Immature natural killer cell (primary cell): ENCODE measurements at regions not wholly inside any gene's neighbourhood (a gene's known extent, or its start where the extent isn't known, plus 50 kb on each side); places are given as distances from the start of the nearest gene placed in this dataset.

Experiments used
- DNase-seq, 3 donors: peaks; one replicate each; pipeline ENCODE4 v3.0.0; 2022; ENCODE audit warnings: mixed read lengths in 1 of 3
- H3K27ac Mint-ChIP-seq, 6 donors: one replicate each; pipeline ENCODE4 v1.8.0; 2020; ENCODE audit warnings: mixed read lengths in 6 of 6, mild to moderate bottlenecking in 5 of 6, inconsistent platforms in 4 of 6, moderate library complexity in 3 of 6
- H3K27me3 Mint-ChIP-seq, 3 donors: one replicate each; pipeline ENCODE4 v1.8.0; 2020 to 2021; ENCODE audit warnings: low read depth in 3 of 3, mild to moderate bottlenecking in 3 of 3, mixed read lengths in 3 of 3, moderate library complexity in 3 of 3, inconsistent platforms in 1 of 3
- H3K36me3 Mint-ChIP-seq, 3 donors: one replicate each; pipeline ENCODE4 v1.8.0; 2020; ENCODE audit warnings: mixed read lengths in 3 of 3, inconsistent platforms in 2 of 3, mild to moderate bottlenecking in 2 of 3
- H3K4me1 Mint-ChIP-seq, 2 donors: one replicate each; pipeline ENCODE4 v1.8.0; 2020; ENCODE audit warnings: inconsistent platforms in 2 of 2, mild to moderate bottlenecking in 2 of 2, mixed read lengths in 2 of 2, moderate library complexity in 1 of 2
- H3K4me3 Mint-ChIP-seq, 5 donors: one replicate each; pipeline ENCODE4 v1.8.0; 2020; ENCODE audit warnings: mild to moderate bottlenecking in 5 of 5, mixed read lengths in 5 of 5, inconsistent platforms in 3 of 5, moderate library complexity in 3 of 5
- H3K9me3 Mint-ChIP-seq, 6 donors: one replicate each; pipeline ENCODE4 v1.8.0; 2020; ENCODE audit warnings: mild to moderate bottlenecking in 6 of 6, mixed read lengths in 6 of 6, inconsistent platforms in 4 of 6, moderate library complexity in 3 of 6

GRCh38 chr18:56305583-56305982, 332.8 kb downstream of the TXNL1 start:
- H3K9me3 Mint-ChIP-seq, result peaks cover 0 to 2% (median 0%) of the 10 kb centered on the region in 6 donors
- peaks cover 0 to 2% (median 2%) of the 10 kb centered on the region in 3 donors for H3K27me3 Mint-ChIP-seq
- H3K27ac Mint-ChIP-seq, result no peak overlapping the region
- H3K36me3 Mint-ChIP-seq, result no peaks in the 10 kb centered on the region
- no peak overlapping the region for H3K4me3 Mint-ChIP-seq
- H3K4me1 Mint-ChIP-seq, result no peaks in the 10 kb centered on the region
- no peak for DNase-seq

GRCh38 chr18:56302156-56302555, 336.2 kb downstream of the TXNL1 start:
- Mint-ChIP-seq H3K36me3 (no peaks in the 10 kb centered on the region), H3K9me3 (peaks cover 0 to 2% (median 0%) of the 10 kb centered on the region in 6 donors), H3K4me1 (no peaks in the 10 kb centered on the region), H3K27me3 (peaks cover 0 to 2% (median 0%) of the 10 kb centered on the region in 3 donors), H3K27ac (no peak overlapping the region), H3K4me3 (no peak overlapping the region)
- DNase-seq, result no peak

- Mint-ChIP-seq H3K27me3 (peaks cover 0 to 2% (median 0%) of the 10 kb centered on the region in 3 donors), H3K36me3 (no peaks in the 10 kb centered on the region), H3K4me3 (no peak overlapping the region), H3K9me3 (peaks cover 0 to 3% (median 0%) of the 10 kb centered on the region in 6 donors), H3K27ac (no peak overlapping the region), H3K4me1 (peaks cover 0 to 3% of the 10 kb centered on the region in 2 donors)
- no peak for DNase-seq
Observed at GRCh38 chr18:56299740-56300139, 338.7 kb downstream of the TXNL1 start.

GRCh38 chr18:56298935-56299334, 339.5 kb downstream of the TXNL1 start:
- no peak for DNase-seq
- no peaks in the 10 kb centered on the region for H3K36me3 Mint-ChIP-seq
- H3K4me3 Mint-ChIP-seq, result no peak overlapping the region
- peaks cover 0 to 7% of the 10 kb centered on the region in 2 donors for H3K4me1 Mint-ChIP-seq
- H3K27me3 Mint-ChIP-seq, result peaks cover 0 to 2% (median 0%) of the 10 kb centered on the region in 3 donors
- H3K27ac Mint-ChIP-seq, result no peak overlapping the region
- peaks cover 0 to 5% (median 0%) of the 10 kb centered on the region in 6 donors for H3K9me3 Mint-ChIP-seq

- Mint-ChIP-seq H3K9me3 (peaks cover 0 to 4% (median 0%) of the 10 kb centered on the region in 6 donors), H3K4me1 (peaks cover 0 to 7% of the 10 kb centered on the region in 2 donors), H3K4me3 (no peak overlapping the region), H3K27me3 (peaks cover 0 to 2% (median 0%) of the 10 kb centered on the region in 3 donors), H3K27ac (no peak overlapping the region), H3K36me3 (no peaks in the 10 kb centered on the region)
- DNase-seq, result no peak
Observed at GRCh38 chr18:56296381-56296780, 342.0 kb downstream of the TXNL1 start.

- no peak for DNase-seq
- peaks cover 0 to 7% of the 10 kb centered on the region in 2 donors for H3K4me1 Mint-ChIP-seq
- H3K4me3 Mint-ChIP-seq, result no peak overlapping the region
- H3K36me3 Mint-ChIP-seq, result no peaks in the 10 kb centered on the region
- H3K27me3 Mint-ChIP-seq, result peaks cover 0 to 2% (median 0%) of the 10 kb centered on the region in 3 donors
- peaks cover 0 to 6% (median 0%) of the 10 kb centered on the region in 6 donors for H3K9me3 Mint-ChIP-seq
- H3K27ac Mint-ChIP-seq, result no peak overlapping the region
Observed at GRCh38 chr18:56294484-56295183, 343.8 kb downstream of the TXNL1 start.

- Mint-ChIP-seq H3K27me3 (peaks cover 0 to 2% (median 0%) of the 10 kb centered on the region in 3 donors), H3K4me1 (peaks cover 0 to 7% of the 10 kb centered on the region in 2 donors), H3K27ac (no peak overlapping the region), H3K9me3 (peaks cover 0 to 8% (median 0%) of the 10 kb centered on the region in 6 donors), H3K4me3 (no peak overlapping the region), H3K36me3 (no peaks in the 10 kb centered on the region)
- no peak for DNase-seq
Observed at GRCh38 chr18:56291294-56291693, 347.1 kb downstream of the TXNL1 start.

- H3K27ac Mint-ChIP-seq, result no peak overlapping the region
- DNase-seq, result no peak
- H3K36me3 Mint-ChIP-seq, result no peaks in the 10 kb centered on the region
- no peak overlapping the region for H3K4me3 Mint-ChIP-seq
- peaks cover 0 to 5% (median 0%) of the 10 kb centered on the region in 6 donors for H3K9me3 Mint-ChIP-seq
- peaks cover 0 to under 1% of the 10 kb centered on the region in 2 donors for H3K4me1 Mint-ChIP-seq
- peaks cover 0 to 4% (median 2%) of the 10 kb centered on the region in 3 donors for H3K27me3 Mint-ChIP-seq
Observed at GRCh38 chr18:56289381-56289780, 349.0 kb downstream of the TXNL1 start.

- Mint-ChIP-seq H3K4me1 (no peaks in the 10 kb centered on the region), H3K4me3 (no peak overlapping the region), H3K36me3 (no peaks in the 10 kb centered on the region), H3K27me3 (peaks cover 0 to 6% (median 2%) of the 10 kb centered on the region in 3 donors), H3K9me3 (peaks cover 0 to 3% (median 0%) of the 10 kb centered on the region in 6 donors), H3K27ac (no peak overlapping the region)
- DNase-seq, result no peak
Observed at GRCh38 chr18:56286775-56287325, 351.5 kb downstream of the TXNL1 start.

GRCh38 chr18:56285387-56286065, 352.9 kb downstream of the TXNL1 start:
- H3K27ac Mint-ChIP-seq, result no peak overlapping the region
- H3K36me3 Mint-ChIP-seq, result no peaks in the 10 kb centered on the region
- H3K27me3 Mint-ChIP-seq, result peaks cover 0 to 6% (median 2%) of the 10 kb centered on the region in 3 donors
- H3K4me3 Mint-ChIP-seq, result no peak overlapping the region
- peaks cover 0 to 3% (median 0%) of the 10 kb centered on the region in 6 donors for H3K9me3 Mint-ChIP-seq
- H3K4me1 Mint-ChIP-seq, result no peaks in the 10 kb centered on the region
- DNase-seq, result no peak

GRCh38 chr18:56284319-56284718, 354.1 kb downstream of the TXNL1 start:
- Mint-ChIP-seq H3K27me3 (peaks cover 0 to 6% (median 2%) of the 10 kb centered on the region in 3 donors), H3K27ac (peak overlapping the region in 1 of 6 donors; percentile 47), H3K4me3 (no peak overlapping the region), H3K9me3 (peaks cover 0 to 2% (median 0%) of the 10 kb centered on the region in 6 donors), H3K4me1 (no peaks in the 10 kb centered on the region), H3K36me3 (no peaks in the 10 kb centered on the region)
- DNase-seq, result no peak

GRCh38 chr18:56283316-56283715, 355.1 kb downstream of the TXNL1 start:
- DNase-seq, result no peak
- H3K27ac Mint-ChIP-seq, result no peak overlapping the region
- H3K9me3 Mint-ChIP-seq, result peaks cover 0 to 2% (median 0%) of the 10 kb centered on the region in 6 donors
- no peak overlapping the region for H3K4me3 Mint-ChIP-seq
- H3K27me3 Mint-ChIP-seq, result peaks cover 0 to 6% (median 2%) of the 10 kb centered on the region in 3 donors
- no peaks in the 10 kb centered on the region for H3K36me3 Mint-ChIP-seq
- no peaks in the 10 kb centered on the region for H3K4me1 Mint-ChIP-seq

GRCh38 chr18:56282234-56283104, 355.9 kb downstream of the TXNL1 start:
- no peaks in the 10 kb centered on the region for H3K4me1 Mint-ChIP-seq
- no peak overlapping the region for H3K27ac Mint-ChIP-seq
- H3K9me3 Mint-ChIP-seq, result peaks cover 0 to 2% (median 0%) of the 10 kb centered on the region in 6 donors
- no peaks in the 10 kb centered on the region for H3K36me3 Mint-ChIP-seq
- no peak for DNase-seq
- peaks cover 0 to 6% (median 2%) of the 10 kb centered on the region in 3 donors for H3K27me3 Mint-ChIP-seq
- no peak overlapping the region for H3K4me3 Mint-ChIP-seq
